ENCODE measurements at regions not wholly inside any gene's neighbourhood (a gene's known extent, or its start where the extent isn't known, plus 50 kb on each side); places are given as distances from the start of the nearest gene placed in this dataset.

DNA sequence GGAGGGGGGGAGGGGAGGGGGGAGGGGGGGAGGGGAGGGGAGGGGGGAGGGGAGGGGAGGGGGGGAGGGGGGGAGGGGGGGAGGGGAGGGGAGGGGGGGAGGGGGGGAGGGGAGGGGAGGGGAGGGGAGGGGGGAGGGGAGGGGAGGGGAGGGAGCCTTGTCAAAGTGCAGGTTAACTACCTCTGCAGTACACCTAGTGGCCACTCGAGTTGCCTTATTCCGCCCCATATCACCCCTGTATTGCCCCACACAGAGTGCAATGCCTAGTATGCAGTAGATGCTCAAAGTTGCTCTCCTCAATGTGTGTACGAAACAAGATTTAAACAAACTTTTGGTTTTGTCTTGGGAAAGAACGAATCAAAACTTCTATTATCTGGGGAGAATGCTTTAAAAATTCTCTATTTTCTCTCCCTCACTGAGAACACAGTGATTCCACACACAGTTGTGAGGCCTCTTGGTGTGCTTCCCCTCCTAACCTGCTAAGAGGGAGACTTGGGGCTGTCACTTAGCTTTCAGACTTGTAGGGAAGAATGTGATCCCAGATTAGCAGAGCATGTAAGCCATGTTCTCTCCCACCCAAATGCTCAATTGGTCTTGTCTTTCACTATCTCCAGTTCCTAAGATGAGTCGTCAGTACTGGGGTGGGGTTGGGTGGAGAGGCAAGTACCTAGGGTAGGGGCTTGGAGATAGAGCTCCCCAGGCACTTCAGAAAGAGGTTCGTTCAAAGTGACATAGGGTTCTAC, 79.7 kb upstream of the MAP10 start:
- no peak for TF ChIP-seq CTCF (IDR thresholded peaks at IDR 0.05; ENCODE audit: control extremely low read depth, extremely low read depth)
- no peak for DNase-seq
- Histone ChIP-seq H3K9ac (ENCODE audit: insufficient read depth in 1 of 2, low read length in 2 of 2) (no peak overlapping the region), H3K36me3 (ENCODE audit: control insufficient read depth in 4 of 4, insufficient read depth in 4 of 4, low read length in 4 of 4) (no peaks in the 10 kb centered on the region), H3K9me3 (ENCODE audit: control insufficient read depth in 4 of 4, insufficient read depth in 3 of 4, low read length in 3 of 4) (no peaks in the 10 kb centered on the region), H3K27me3 (ENCODE audit: control insufficient read depth in 3 of 3, insufficient read depth in 3 of 3, low read length in 2 of 3) (no peaks in the 10 kb centered on the region), H3K27ac (ENCODE audit: low read depth in 1 of 2, low read length in 1 of 2) (no peak overlapping the region), H3K4me1 (ENCODE audit: control insufficient read depth in 5 of 5, insufficient read depth in 5 of 5, low read length in 5 of 5) (peaks cover 0 to 3% (median 0%) of the 10 kb centered on the region in 5 donors), H3K4me3 (no peak overlapping the region)
- no peak for ATAC-seq (ENCODE audit: insufficient read depth, low FRiP score)
- 57 to 77% methylated on average over 6 of the region's 6 CpGs for WGBS, 2 donors

DNA sequence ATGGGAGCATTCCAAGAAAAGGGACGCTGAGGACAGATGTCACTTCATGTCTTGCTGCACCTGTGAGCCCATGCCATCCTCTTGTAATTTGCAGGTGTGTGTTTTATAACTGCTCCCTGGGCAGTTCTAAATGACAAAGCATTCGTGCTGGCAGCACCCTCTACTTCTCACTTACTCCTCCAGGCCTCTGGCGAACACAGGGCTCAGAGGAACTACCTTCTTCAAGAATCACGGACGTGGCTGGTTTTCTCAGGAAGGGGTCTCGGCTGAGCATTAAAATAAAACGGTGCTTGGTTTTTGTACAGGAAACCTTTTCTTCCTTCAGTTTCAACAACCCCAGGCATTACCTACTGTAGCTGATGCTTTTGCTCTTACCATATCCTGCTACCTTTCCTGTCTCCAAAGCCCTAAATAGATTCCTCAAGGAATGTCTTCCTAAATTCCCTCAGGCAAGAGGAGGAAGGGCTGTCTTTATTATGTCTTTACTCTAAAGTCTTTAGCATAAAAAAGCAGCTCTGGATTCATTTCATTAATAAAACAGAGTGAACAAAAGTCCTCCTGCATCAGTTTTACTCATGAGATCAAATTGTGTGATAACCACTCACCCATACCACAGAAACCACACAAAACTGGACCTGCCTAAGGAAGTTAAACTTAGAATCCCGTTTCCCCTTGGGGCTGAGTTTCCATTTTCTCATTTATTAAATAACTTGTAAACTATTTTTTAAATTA, 79.0 kb upstream of the MAP10 start:
- WGBS, 2 donors: 18 to 57% methylated on average over 8 of the region's 8 CpGs
- no peaks in the 10 kb centered on the region for H3K9me3 ChIP-seq (ENCODE audit: control insufficient read depth in 4 of 4, insufficient read depth in 3 of 4, low read length in 3 of 4)
- no peak overlapping the region for H3K27ac ChIP-seq (ENCODE audit: low read depth in 1 of 2, low read length in 1 of 2)
- H3K4me3 ChIP-seq: no peak overlapping the region
- no peak for TF ChIP-seq CTCF (IDR thresholded peaks at IDR 0.05; ENCODE audit: control extremely low read depth, extremely low read depth)
- DNase-seq (no peak), ATAC-seq (ENCODE audit: insufficient read depth, low FRiP score) (no peak)
- H3K27me3 ChIP-seq (ENCODE audit: control insufficient read depth in 3 of 3, insufficient read depth in 3 of 3, low read length in 2 of 3): no peaks in the 10 kb centered on the region
- no peak overlapping the region for H3K9ac ChIP-seq (ENCODE audit: insufficient read depth in 1 of 2, low read length in 2 of 2)
- H3K36me3 ChIP-seq (ENCODE audit: control insufficient read depth in 4 of 4, insufficient read depth in 4 of 4, low read length in 4 of 4): no peaks in the 10 kb centered on the region
- H3K4me1 ChIP-seq (ENCODE audit: control insufficient read depth in 5 of 5, insufficient read depth in 5 of 5, low read length in 5 of 5): peaks cover 0 to 3% (median 0%) of the 10 kb centered on the region in 5 donors

DNA sequence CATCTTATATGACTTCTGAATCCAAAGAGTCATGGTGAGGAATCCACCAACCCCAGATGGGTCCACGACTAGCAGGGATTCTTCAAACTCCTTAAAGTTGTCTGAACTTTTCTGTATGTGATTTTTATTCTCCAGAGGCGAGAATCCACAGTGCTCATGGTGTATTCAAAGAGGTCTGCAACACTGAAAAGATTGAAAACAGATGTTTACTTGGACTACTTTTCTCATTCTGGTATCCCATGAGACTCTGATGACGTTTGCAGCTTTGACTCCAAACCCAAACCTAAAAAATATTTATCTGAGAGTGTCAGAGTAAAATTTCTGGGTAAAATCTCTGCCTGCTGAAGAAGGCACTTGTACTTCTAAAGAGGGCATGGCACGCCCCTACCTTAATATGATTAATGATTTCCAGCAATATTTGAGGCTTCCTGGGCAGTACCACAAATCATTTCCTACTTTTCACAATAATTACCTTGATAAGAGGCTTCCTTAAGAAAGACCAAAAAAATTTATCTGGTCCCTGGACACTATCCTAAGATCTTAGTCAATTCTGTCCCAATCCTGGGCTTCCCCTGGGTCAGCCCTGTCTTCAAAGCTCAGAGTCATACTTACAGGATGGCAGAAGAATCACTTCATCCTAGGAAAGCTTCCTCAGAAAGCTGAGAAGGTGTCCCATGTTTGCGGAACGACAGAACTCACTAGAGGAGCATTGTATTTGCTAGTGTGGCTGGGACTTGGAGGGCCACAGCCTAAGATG, 76.5 kb upstream of the MAP10 start:
- Histone ChIP-seq H3K4me1 (ENCODE audit: control insufficient read depth in 5 of 5, insufficient read depth in 5 of 5, low read length in 5 of 5) (peaks cover 0 to 3% (median 0%) of the 10 kb centered on the region in 5 donors), H3K36me3 (ENCODE audit: control insufficient read depth in 4 of 4, insufficient read depth in 4 of 4, low read length in 4 of 4) (no peaks in the 10 kb centered on the region), H3K9ac (ENCODE audit: insufficient read depth in 1 of 2, low read length in 2 of 2) (no peak overlapping the region), H3K27ac (ENCODE audit: low read depth in 1 of 2, low read length in 1 of 2) (no peak overlapping the region), H3K27me3 (ENCODE audit: control insufficient read depth in 3 of 3, insufficient read depth in 3 of 3, low read length in 2 of 3) (no peaks in the 10 kb centered on the region), H3K4me3 (no peak overlapping the region), H3K9me3 (ENCODE audit: control insufficient read depth in 4 of 4, insufficient read depth in 3 of 4, low read length in 3 of 4) (no peaks in the 10 kb centered on the region)
- WGBS, 2 donors: 65 to 84% methylated on average over 6 of the region's 6 CpGs
- ATAC-seq (ENCODE audit: insufficient read depth, low FRiP score) (peak; percentile 27), DNase-seq (peak in 2 of 3 donors; percentile 38 to 63)
- no peak for TF ChIP-seq CTCF (IDR thresholded peaks at IDR 0.05; ENCODE audit: control extremely low read depth, extremely low read depth)

Measured in lung (tissue), 11 donors.